GM13977 (cell line): ENCODE measurements at regions not wholly inside any gene's neighbourhood (a gene's known extent, or its start where the extent isn't known, plus 50 kb on each side); places are given as distances from the start of the nearest gene placed in this dataset.

ENCODE experiments used
- DNase-seq: peaks from one replicate; pipeline ENCODE4 v3.0.0; 2012; ENCODE audit warnings: low spot score
- in situ Hi-C: fragments of 300-500 bp; cut with MboI; formaldehyde crosslinking; loops from one replicate; pipeline ENCODE4 v1.12.0; 2022; ENCODE audit warnings: low sequenced_read_pairs, low pct_unique_long_range_greater_than_20kb, mixed read lengths, inconsistent platforms; ENCODE audit not compliant: unreplicated experiment
- TF ChIP-seq, protein P1 (sequence below): IDR thresholded peaks from 2 replicates; pipeline ENCODE4 v1.5.1; 2012; ENCODE audit warnings: mild to moderate bottlenecking, control low read depth; ENCODE audit not compliant: insufficient read depth; ENCODE audit errors: extremely low read depth, missing control alignments

GRCh38 chr1:209390764-209391163 is 192.8 kb upstream of the CAMK1G start:
- TF ChIP-seq, protein P1, sequence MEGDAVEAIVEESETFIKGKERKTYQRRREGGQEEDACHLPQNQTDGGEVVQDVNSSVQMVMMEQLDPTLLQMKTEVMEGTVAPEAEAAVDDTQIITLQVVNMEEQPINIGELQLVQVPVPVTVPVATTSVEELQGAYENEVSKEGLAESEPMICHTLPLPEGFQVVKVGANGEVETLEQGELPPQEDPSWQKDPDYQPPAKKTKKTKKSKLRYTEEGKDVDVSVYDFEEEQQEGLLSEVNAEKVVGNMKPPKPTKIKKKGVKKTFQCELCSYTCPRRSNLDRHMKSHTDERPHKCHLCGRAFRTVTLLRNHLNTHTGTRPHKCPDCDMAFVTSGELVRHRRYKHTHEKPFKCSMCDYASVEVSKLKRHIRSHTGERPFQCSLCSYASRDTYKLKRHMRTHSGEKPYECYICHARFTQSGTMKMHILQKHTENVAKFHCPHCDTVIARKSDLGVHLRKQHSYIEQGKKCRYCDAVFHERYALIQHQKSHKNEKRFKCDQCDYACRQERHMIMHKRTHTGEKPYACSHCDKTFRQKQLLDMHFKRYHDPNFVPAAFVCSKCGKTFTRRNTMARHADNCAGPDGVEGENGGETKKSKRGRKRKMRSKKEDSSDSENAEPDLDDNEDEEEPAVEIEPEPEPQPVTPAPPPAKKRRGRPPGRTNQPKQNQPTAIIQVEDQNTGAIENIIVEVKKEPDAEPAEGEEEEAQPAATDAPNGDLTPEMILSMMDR, result no peak
- DNase-seq, result no peak
- in situ Hi-C loops, result no loop called here

- TF ChIP-seq, protein P1, result no peak
- in situ Hi-C loops, result no loop called here
- no peak for DNase-seq
Measured at GRCh38 chr1:209391792-209392191, 191.7 kb upstream of the CAMK1G start.

DNA sequence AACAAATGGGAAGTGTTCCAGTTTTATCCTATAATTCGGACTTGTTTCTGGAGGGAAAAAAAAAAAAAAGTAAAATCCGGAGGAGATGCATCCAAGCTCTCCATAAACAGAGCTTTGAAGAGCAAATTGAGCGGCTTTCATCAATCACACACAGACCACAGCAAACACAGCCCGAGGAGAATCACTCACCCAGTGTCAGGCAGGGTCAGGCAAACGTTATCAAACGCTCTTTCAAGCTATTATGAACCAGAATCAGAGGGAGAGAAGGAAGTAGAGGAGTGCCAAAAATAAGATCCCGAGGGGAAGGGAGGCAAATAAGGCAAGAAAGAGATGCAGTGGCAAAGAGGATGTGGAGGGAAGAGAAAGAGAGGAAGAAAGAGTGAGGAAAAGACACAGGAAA is 188.3 kb upstream of the CAMK1G start:
- TF ChIP-seq, protein P1, result no peak
- DNase-seq, result no peak
- in situ Hi-C loops, result no loop called here

DNA sequence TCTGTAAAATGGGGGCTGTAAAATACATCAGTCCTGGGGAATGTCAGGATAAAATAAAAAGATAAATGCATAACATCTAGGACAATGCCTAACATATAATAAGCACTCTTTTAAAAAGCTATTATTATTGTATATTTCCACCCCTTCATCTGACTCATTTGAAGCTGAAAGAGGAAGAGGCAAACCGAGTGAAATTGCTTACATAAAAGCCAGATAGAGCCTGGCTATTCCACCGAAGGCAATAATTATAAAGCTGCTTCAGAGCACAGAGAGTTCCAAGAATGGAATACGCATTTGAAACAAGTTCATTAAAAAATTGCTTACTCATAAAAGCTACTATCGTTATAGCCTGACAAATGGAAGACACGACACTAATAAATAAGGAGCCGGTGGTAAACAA is 186.1 kb upstream of the CAMK1G start:
- in situ Hi-C loops, result no loop called here
- TF ChIP-seq, protein P1, result no peak
- no peak for DNase-seq

- TF ChIP-seq, protein P1, result no peak
- in situ Hi-C loops, result no loop called here
Measured at GRCh38 chr1:209397910-209398309, 185.6 kb upstream of the CAMK1G start.

DNA sequence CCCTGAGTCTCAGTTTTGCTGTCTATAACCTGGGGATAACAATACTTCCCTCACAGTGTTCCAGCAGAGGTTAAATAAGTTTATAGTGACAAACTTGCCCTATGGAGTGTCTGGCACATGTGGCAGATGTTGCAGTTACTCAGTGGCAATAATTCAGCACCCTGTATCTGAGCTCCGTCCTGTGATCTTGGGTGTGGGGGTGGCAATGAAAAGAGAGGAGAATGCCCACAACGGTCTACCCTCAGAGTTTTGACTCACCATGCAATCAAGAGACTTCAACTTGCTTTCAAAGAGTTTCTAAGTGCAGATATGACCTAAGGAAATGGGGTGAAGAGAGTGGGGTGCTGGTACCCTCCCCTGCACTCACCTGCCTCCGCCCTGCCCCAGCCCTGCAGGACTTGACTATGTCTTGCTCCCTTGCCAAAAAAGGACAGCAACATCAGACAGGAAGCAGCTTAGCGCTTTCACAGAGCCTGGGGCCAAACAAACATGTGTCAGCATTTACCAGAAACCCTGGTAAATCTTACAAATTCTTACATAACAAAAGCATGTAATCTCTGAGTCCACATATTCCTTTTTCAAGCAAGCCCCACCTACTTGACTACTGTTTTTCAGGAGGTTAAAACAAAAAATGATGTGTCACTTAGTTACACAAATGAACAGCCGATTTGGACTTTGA is 185.1 kb upstream of the CAMK1G start:
- in situ Hi-C loops, result no loop called here
- TF ChIP-seq, protein P1, result no peak
- no peak for DNase-seq

More at GRCh38 chr1:209397910-209398309, 185.6 kb upstream of the CAMK1G start:
- DNase-seq, result no peak
